GM21786 (cell line): ENCODE measurements at regions not wholly inside any gene's neighbourhood (a gene's known extent, or its start where the extent isn't known, plus 50 kb on each side); places are given as distances from the start of the nearest gene placed in this dataset.
"Not testable (repeated sequence)": the region's sequence is repeated elsewhere in the genome, so short reads cannot be mapped to it uniquely, and the experiment has no call there.

Source experiments
- ATAC-seq: cut with Tn5 transposase; IDR thresholded peaks from one replicate; pipeline ENCODE4 v1.9.1; 2021; ENCODE audit not compliant: unreplicated experiment

GRCh38 chr18:59057493-59057795 is 82.2 kb upstream of the SEC11C start:
- no peak for ATAC-seq

GRCh38 chr18:59057969-59058368 is 81.7 kb upstream of the SEC11C start:
- ATAC-seq = no peak

- no peak for ATAC-seq
Measured at GRCh38 chr18:59059140-59059539, 80.5 kb upstream of the SEC11C start.

GRCh38 chr18:59060551-59060950 is 79.1 kb upstream of the SEC11C start:
- ATAC-seq = no peak

GRCh38 chr18:59061914-59062642 is 77.6 kb upstream of the SEC11C start:
- no peak for ATAC-seq

- no peak for ATAC-seq
Measured at GRCh38 chr18:59062643-59063006, 77.1 kb upstream of the SEC11C start.

- ATAC-seq = no peak
Measured at GRCh38 chr18:59063300-59063906, 76.3 kb upstream of the SEC11C start.

- no peak for ATAC-seq
Measured at GRCh38 chr18:59063912-59064311, 75.8 kb upstream of the SEC11C start.

GRCh38 chr18:59065684-59066083 is 74.0 kb upstream of the SEC11C start:
- no peak for ATAC-seq

GRCh38 chr18:59067873-59068272 is 71.8 kb upstream of the SEC11C start:
- ATAC-seq = no peak

- no peak for ATAC-seq
Measured at GRCh38 chr18:59068276-59069071, 71.2 kb upstream of the SEC11C start.

GRCh38 chr18:59070181-59070912 is 69.3 kb upstream of the SEC11C start:
- peak; percentile 54 for ATAC-seq

- no peak for ATAC-seq
Measured at GRCh38 chr18:59072727-59073421, 66.8 kb upstream of the SEC11C start.

GRCh38 chr18:59075923-59076322 is 63.8 kb upstream of the SEC11C start:
- no peak for ATAC-seq

GRCh38 chr18:59079264-59079663 is 60.4 kb upstream of the SEC11C start:
- no peak for ATAC-seq

GRCh38 chr18:59079687-59080501 is 59.8 kb upstream of the SEC11C start:
- not testable (repeated sequence) for ATAC-seq

- no peak for ATAC-seq
Measured at GRCh38 chr18:59083136-59083818, 56.4 kb upstream of the SEC11C start.

- no peak for ATAC-seq
Measured at GRCh38 chr18:59085126-59085794, 54.4 kb upstream of the SEC11C start.

- no peak for ATAC-seq
Measured at GRCh38 chr18:59085797-59086196, 53.9 kb upstream of the SEC11C start.
